GM18505 (cell line): ENCODE measurements at regions not wholly inside any gene's neighbourhood (a gene's known extent, or its start where the extent isn't known, plus 50 kb on each side); places are given as distances from the start of the nearest gene placed in this dataset.
"Not testable (repeated sequence)": the region's sequence is repeated elsewhere in the genome, so short reads cannot be mapped to it uniquely, and the experiment has no call there.

Experiments
- ATAC-seq: cut with Tn5 transposase; IDR thresholded peaks from one replicate; pipeline ENCODE4 v1.9.1; 2021; ENCODE audit not compliant: unreplicated experiment
- POLR2A ChIP-seq: IDR thresholded peaks from 4 replicates; pipeline ENCODE4 v1.6.1; 2011; ENCODE audit warnings: borderline replicate concordance; ENCODE audit not compliant: insufficient read depth, insufficient read length; ENCODE audit errors: extremely low read depth

- no peak for ATAC-seq
- no peak for TF ChIP-seq POLR2A
Observed at GRCh38 chr6:14408446-14408845, 290.9 kb downstream of the CD83 start.

- no peak for ATAC-seq
- TF ChIP-seq POLR2A: no peak
Observed at GRCh38 chr6:14412026-14412425, 294.5 kb downstream of the CD83 start.

GRCh38 chr6:14415452-14415851, 297.9 kb downstream of the CD83 start:
- no peak for TF ChIP-seq POLR2A
- no peak for ATAC-seq

- no peak for TF ChIP-seq POLR2A
- no peak for ATAC-seq
Observed at GRCh38 chr6:14417377-14417776, 299.8 kb downstream of the CD83 start.

GRCh38 chr6:14419224-14419623, 301.7 kb downstream of the CD83 start:
- ATAC-seq: not testable (repeated sequence)

- ATAC-seq: no peak
Observed at GRCh38 chr6:14422061-14422460, 304.5 kb downstream of the CD83 start.

GRCh38 chr6:14422917-14423316, 305.3 kb downstream of the CD83 start:
- no peak for ATAC-seq
- TF ChIP-seq POLR2A: no peak

More at GRCh38 chr6:14422061-14422460, 304.5 kb downstream of the CD83 start:
- no peak for TF ChIP-seq POLR2A

- TF ChIP-seq POLR2A: no peak
- ATAC-seq: no peak
Observed at GRCh38 chr6:14423330-14423729, 305.8 kb downstream of the CD83 start.

GRCh38 chr6:14423955-14424354, 306.4 kb downstream of the CD83 start:
- no peak for TF ChIP-seq POLR2A
- no peak for ATAC-seq

- no peak for ATAC-seq
- no peak for TF ChIP-seq POLR2A
Observed at GRCh38 chr6:14425805-14426204, 308.2 kb downstream of the CD83 start.

- ATAC-seq: no peak
- no peak for TF ChIP-seq POLR2A
Observed at GRCh38 chr6:14426281-14426680, 308.7 kb downstream of the CD83 start.

- no peak for ATAC-seq
- TF ChIP-seq POLR2A: no peak
Observed at GRCh38 chr6:14428269-14428668, 310.7 kb downstream of the CD83 start.

GRCh38 chr6:14429396-14429795, 311.8 kb downstream of the CD83 start:
- no peak for ATAC-seq
- TF ChIP-seq POLR2A: no peak

- no peak for TF ChIP-seq POLR2A
- ATAC-seq: no peak
Observed at GRCh38 chr6:14430218-14430617, 312.6 kb downstream of the CD83 start.
